K562 (cell line): ENCODE measurements at regions not wholly inside any gene's neighbourhood (a gene's known extent, or its start where the extent isn't known, plus 50 kb on each side); places are given as distances from the start of the nearest gene placed in this dataset.

Source experiments
- ATAC-seq: fragments of 200-7000 bp; cut with Tn5 transposase; 3 replicates; pipeline ENCODE4 v1.9.1; 2020; ENCODE audit warnings: moderate library complexity
- BruUV-seq: library from RNA; stranded (reverse); fragments of 400-500 nt; replicated peaks from 2 replicates; lab custom pipeline; 2021; lab: Mats Ljungman, UMichigan
- CTCF ChIA-PET: fragments of 300-600 bp; formaldehyde crosslinking; extraction: SDS; loops from one replicate; lab custom pipeline; 2021; ENCODE audit warnings: low intra/inter-chr PET ratio; lab: Yijun Ruan, JAX
- POLR2A ChIA-PET: fragments of 300-600, 350-650 bp; sonication (Branson Sonifier 250); formaldehyde crosslinking; extraction: SDS; loops from one replicate; lab custom pipeline; 2021; ENCODE audit warnings: antibody characterized with exemption, inconsistent platforms; lab: Yijun Ruan, JAX
- DNase-seq, 4 experiments: peaks; one replicate each; pipeline versions ENCODE4 v3.0.0 to v3.0.0-alpha.2; 2011 to 2018; ENCODE audit warnings: low spot score in 3 of 4, mixed read lengths in 3 of 4; ENCODE audit errors: extremely low read depth in 1 of 4
- FAIRE-seq: peaks from 2 replicates; lab custom pipeline; 2011; peaks lifted over from hg19 to GRCh38; lab: Jason Lieb, UNC
- H2AFZ ChIP-seq: 2 replicates; pipeline ENCODE4 v1.6.0; 2011; ENCODE audit warnings: low read depth, low read length, control low read depth, inconsistent platforms
- H3K27ac ChIP-seq: fragments of 200-600 bp; 3 replicates; pipeline ENCODE4 v1.8.0; 2011; ENCODE audit warnings: low read depth, mild to moderate bottlenecking, control low read depth, inconsistent platforms, low read length, moderate library complexity, mixed read lengths; ENCODE audit errors: extremely low read depth
- H3K27me3 ChIP-seq, 2 experiments: fragments of 300-600 bp in 1 of 2; 2 replicates in 1 of 2; 3 replicates in 1 of 2; pipeline versions ENCODE4 v1.6.0 to v1.8.0; 2011; ENCODE audit warnings: inconsistent platforms in 2 of 2, low read length in 2 of 2, mild to moderate bottlenecking in 1 of 2, mixed read lengths in 1 of 2, moderate library complexity in 1 of 2; ENCODE audit not compliant: control insufficient read depth in 2 of 2, insufficient read depth in 2 of 2
- H3K36me3 ChIP-seq: fragments of 300-600 bp; 3 replicates; pipeline ENCODE4 v1.8.0; 2011; ENCODE audit warnings: mild to moderate bottlenecking, low read length, inconsistent platforms; ENCODE audit not compliant: control insufficient read depth, insufficient read depth
- H3K4me1 ChIP-seq, 2 experiments: fragments of 200-600 bp in 1 of 2; replicated peaks in 1 of 2; 2 replicates in 1 of 2; 3 replicates in 1 of 2; pipeline versions ENCODE4 v1.5.1 to v1.8.0; 2011; ENCODE audit warnings: inconsistent platforms in 2 of 2, low read length in 2 of 2, mild to moderate bottlenecking in 1 of 2, mixed read lengths in 1 of 2, moderate library complexity in 1 of 2; ENCODE audit not compliant: control insufficient read depth in 2 of 2, insufficient read depth in 2 of 2
- H3K4me2 ChIP-seq: 2 replicates; pipeline ENCODE4 v1.6.1; 2011; ENCODE audit warnings: low read length, control low read depth, inconsistent platforms, mixed read lengths; ENCODE audit not compliant: insufficient read depth
- H3K4me3 ChIP-seq: fragments of 200-600 bp; sonication (generic), shearing (Covaris generic); 2 replicates; pipeline ENCODE4 v1.5.1; 2016; ENCODE audit warnings: control low read depth, inconsistent platforms
- H3K79me2 ChIP-seq: fragments of 200-600 bp; 3 replicates; pipeline ENCODE4 v1.8.0; 2011; ENCODE audit warnings: low read length, inconsistent platforms; ENCODE audit not compliant: control insufficient read depth, insufficient read depth
- H3K9ac ChIP-seq, 2 experiments: 2 replicates each; pipeline versions ENCODE4 v1.6.0 to v1.6.1; 2011; ENCODE audit warnings: low read depth in 2 of 2, low read length in 2 of 2, control low read depth in 1 of 2, inconsistent platforms in 1 of 2, mild to moderate bottlenecking in 1 of 2, mixed read lengths in 1 of 2; ENCODE audit not compliant: insufficient read depth in 1 of 2
- H3K9me1 ChIP-seq: one replicate; pipeline ENCODE4 v1.6.0; 2011; ENCODE audit warnings: inconsistent platforms, mild to moderate bottlenecking, low read length, moderate library complexity; ENCODE audit not compliant: control insufficient read depth, insufficient read depth
- H3K9me3 ChIP-seq: replicated peaks from 2 replicates; pipeline ENCODE4 v1.5.1; 2011; ENCODE audit warnings: low read depth, low read length, inconsistent platforms; ENCODE audit not compliant: control insufficient read depth, insufficient read depth
- H4K20me1 ChIP-seq: replicated peaks from 2 replicates; pipeline ENCODE4 v1.6.1; 2011; ENCODE audit warnings: low read length, inconsistent platforms, mixed read lengths; ENCODE audit not compliant: control insufficient read depth, insufficient read depth
- CHD1 ChIP-seq: fragments of 200-600 bp; sonication (generic); IDR thresholded peaks from one replicate; pipeline ENCODE4 v1.6.1; 2012; ENCODE audit warnings: mild to moderate bottlenecking, moderate library complexity, low read length, inconsistent platforms
- CREM ChIP-seq: IDR thresholded peaks from 2 replicates; pipeline ENCODE4 v1.6.1; 2014; ENCODE audit warnings: antibody characterized with exemption, low read depth
- NCOR1 ChIP-seq: fragments of 450-650 bp; IDR thresholded peaks from 2 replicates; pipeline ENCODE4 v1.6.1; 2016; ENCODE audit warnings: mild to moderate bottlenecking, moderate library complexity
- PHF21A ChIP-seq: fragments of 450-650 bp; IDR thresholded peaks from 2 replicates; pipeline ENCODE4 v1.6.1; 2017; ENCODE audit warnings: low read depth, borderline replicate concordance
- RBM15 ChIP-seq: fragments of 200-400 bp; formaldehyde crosslinking; IDR thresholded peaks from 2 replicates; pipeline ENCODE4 v1.6.1; 2018; ENCODE audit warnings: mild to moderate bottlenecking, low read length, moderate library complexity; ENCODE audit not compliant: insufficient read depth
- ZNF445 ChIP-seq: fragments of 250-450 bp; sonication (Bioruptor Pico); IDR thresholded peaks from 2 replicates; pipeline ENCODE4 v1.4.0; 2020; ENCODE audit warnings: low read depth, mild to moderate bottlenecking, moderate library complexity
- WGBS: fragments of 100-300 bp; shearing (Covaris generic); methylation state at CpG from one replicate; pipeline ENCODE4 v1.1.6; 2016; ENCODE audit warnings: low coverage, mixed read lengths; ENCODE audit not compliant: insufficient coverage; ENCODE audit errors: missing lambda C conversion rate; 5-methylcytosine and 5-hydroxymethylcytosine counted together
- in situ Hi-C: fragments of 300-500 bp; cut with MboI; formaldehyde crosslinking; loops from 4 replicates; pipeline ENCODE4 v1.15.0; 2018; ENCODE audit warnings: inconsistent platforms, mixed read lengths
- intact Hi-C: fragments of 100-400 bp; cut with micrococcal nuclease; formaldehyde crosslinking; loops from 2 replicates; pipeline ENCODE4 v1.14.2; 2022
- TF ChIP-seq, protein P1 (sequence below): fragments of 250-450 bp; sonication (Bioruptor Pico); IDR thresholded peaks from 2 replicates; pipeline ENCODE4 v1.8.0; 2022; ENCODE audit warnings: moderate library complexity, mild to moderate bottlenecking, inconsistent platforms
- TF ChIP-seq, protein P2 (sequence below): sonication (generic); formaldehyde crosslinking; IDR thresholded peaks from 2 replicates; pipeline ENCODE4 v1.8.0; 2022; ENCODE audit warnings: missing genetic modification reagents, mild to moderate bottlenecking, moderate library complexity, borderline replicate concordance

DNA sequence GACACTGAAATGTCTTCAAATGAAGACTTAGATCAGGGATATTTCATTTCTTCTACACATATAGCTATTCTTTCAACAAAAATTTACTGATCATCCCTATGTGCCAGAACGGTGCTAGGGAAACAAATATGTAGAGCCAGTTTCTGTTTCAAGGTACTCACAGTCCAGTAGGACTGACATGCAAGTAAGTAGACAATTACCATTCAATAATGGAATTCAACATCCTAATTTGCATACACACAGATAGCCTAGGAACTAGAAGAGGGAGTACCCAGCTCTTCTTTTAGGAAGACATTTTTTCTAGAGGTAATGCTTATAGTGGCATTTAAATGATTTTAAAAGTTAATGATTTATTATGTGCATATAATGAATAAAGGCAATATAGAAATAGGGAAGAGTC is 388.8 kb downstream of the ZSWIM6 start:
- BruUV-seq, result no TSS peak
- Histone ChIP-seq H3K4me1 (no peaks in the 10 kb centered on the region), H3K4me3 (no peak overlapping the region), H2AFZ (no peak overlapping the region), H3K9me3 (no peaks in the 10 kb centered on the region), H3K27me3 (no peaks in the 10 kb centered on the region), H3K4me2 (no peak overlapping the region), H4K20me1 (no peaks in the 10 kb centered on the region), H3K27ac (no peak overlapping the region), H3K79me2 (no peaks in the 10 kb centered on the region), H3K9me1 (no peaks in the 10 kb centered on the region), H3K36me3 (no peaks in the 10 kb centered on the region), H3K9ac (no peak overlapping the region)
- POLR2A ChIA-PET, result no interaction called here
- WGBS, result 0% methylated on average over 1 of the region's 1 CpG
- in situ Hi-C loops (no loop called here), intact Hi-C loops (no loop called here)
- no peak for FAIRE-seq
- ATAC-seq, result no peak
- CTCF ChIA-PET, result no interaction called here
- no peak for DNase-seq
- no peak for TF ChIP-seq CHD1
- TF ChIP-seq RBM15, result no peak
- TF ChIP-seq CREM, result no peak
- TF ChIP-seq, protein P1, sequence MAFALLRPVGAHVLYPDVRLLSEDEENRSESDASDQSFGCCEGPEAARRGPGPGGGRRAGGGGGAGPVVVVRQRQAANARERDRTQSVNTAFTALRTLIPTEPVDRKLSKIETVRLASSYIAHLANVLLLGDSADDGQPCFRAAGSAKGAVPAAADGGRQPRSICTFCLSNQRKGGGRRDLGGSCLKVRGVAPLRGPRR, result no peak
- TF ChIP-seq, protein P2, sequence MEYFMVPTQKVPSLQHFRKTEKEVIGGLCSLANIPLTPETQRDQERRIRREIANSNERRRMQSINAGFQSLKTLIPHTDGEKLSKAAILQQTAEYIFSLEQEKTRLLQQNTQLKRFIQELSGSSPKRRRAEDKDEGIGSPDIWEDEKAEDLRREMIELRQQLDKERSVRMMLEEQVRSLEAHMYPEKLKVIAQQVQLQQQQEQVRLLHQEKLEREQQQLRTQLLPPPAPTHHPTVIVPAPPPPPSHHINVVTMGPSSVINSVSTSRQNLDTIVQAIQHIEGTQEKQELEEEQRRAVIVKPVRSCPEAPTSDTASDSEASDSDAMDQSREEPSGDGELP (CRISPR knock-in tag), result no peak
- TF ChIP-seq NCOR1, result no peak
- TF ChIP-seq PHF21A, result no peak
- TF ChIP-seq ZNF445 (CRISPR knock-in tag), result no peak
